Ovary (tissue), 7 donors: ENCODE measurements at regions not wholly inside any gene's neighbourhood (a gene's known extent, or its start where the extent isn't known, plus 50 kb on each side); places are given as distances from the start of the nearest gene placed in this dataset.

Source experiments
- DNase-seq, 5 donors: peaks; one replicate each; pipeline ENCODE4 v3.0.0-alpha.2; 2019 to 2020
- H3K27ac ChIP-seq, 2 donors: fragments of 200-600 bp; one replicate each; pipeline versions ENCODE4 v1.5.1 to v1.8.0; 2019 to 2022
- H3K27me3 ChIP-seq: fragments of 200-600 bp; one replicate; pipeline ENCODE4 v1.8.0; 2022
- H3K36me3 ChIP-seq: fragments of 200-600 bp; sonication (generic); one replicate; pipeline ENCODE4 v1.5.1; 2019
- H3K4me1 ChIP-seq: one replicate; pipeline ENCODE4 v1.8.1; 2013; ENCODE audit warnings: mild to moderate bottlenecking, moderate library complexity; ENCODE audit not compliant: insufficient read depth
- H3K4me3 ChIP-seq: fragments of 200-600 bp; sonication (generic); one replicate; pipeline ENCODE4 v1.5.1; 2017
- H3K9me3 ChIP-seq, 2 donors: fragments of 200-600 bp in 1 of 2; sonication (generic) in 1 of 2; one replicate each; pipeline versions ENCODE4 v1.5.1 to v1.8.1; 2013 to 2019; ENCODE audit warnings: mild to moderate bottlenecking in 1 of 2, moderate library complexity in 1 of 2
- CTCF ChIP-seq, 3 donors: fragments of 450-650 bp in 2 of 3; fragments of 200-600 bp in 1 of 3; IDR thresholded peaks; one replicate each; pipeline versions ENCODE4 v1.5.1 to v1.8.0; 2016 to 2022; ENCODE audit warnings: antibody characterized with exemption in 3 of 3, mild to moderate bottlenecking in 1 of 3
- EP300 ChIP-seq: sonication (generic); formaldehyde crosslinking; IDR thresholded peaks from one replicate; pipeline ENCODE4 v1.6.1; 2017; ENCODE audit warnings: antibody characterized with exemption
- POLR2A ChIP-seq: fragments of 450-650 bp; IDR thresholded peaks from one replicate; pipeline ENCODE4 v1.6.1; 2017; ENCODE audit warnings: antibody characterized with exemption, mild to moderate bottlenecking, moderate library complexity
- WGBS, 3 donors: extraction: QIAGEN DNeasy Blood & Tissue Kit in 1 of 3; methylation state at CpG; one replicate each; pipeline versions ENCODE4 v1.1.5 to v1.1.7; 2013 to 2017; 5-methylcytosine and 5-hydroxymethylcytosine counted together
- intact Hi-C, 4 donors: fragments of 100-400 bp; cut with DNase I; formaldehyde crosslinking; loops; one replicate each; pipeline versions ENCODE4 v1.11.0 to v1.15.1; 2022 to 2023
- donor health status: DM: no; HTN: no; CAD: no; lungs with moderate emphysema.
- donor health status: DM: no; HTN: no; CAD: no.
- donor health status: Bipolar disorder and iron deficiency.
- donor health status: DM: no; HTN: no; CAD: no.
- donor health status: DM: yes; HTN: yes; CAD: no.

- Histone ChIP-seq H3K4me1 (no peaks in the 10 kb centered on the region), H3K4me3 (no peak overlapping the region), H3K27ac (no peak overlapping the region), H3K36me3 (no peaks in the 10 kb centered on the region), H3K27me3 (no peaks in the 10 kb centered on the region), H3K9me3 (no peaks in the 10 kb centered on the region)
- intact Hi-C loops: no loop called here
- TF ChIP-seq EP300 (no peak), CTCF (IDR thresholded peaks at IDR 0.05) (no peak), POLR2A (no peak)
- no peak for DNase-seq
- WGBS, 3 donors: 70 to 95% (median 89%) methylated on average over 2 of the region's 2 CpGs
Observed at GRCh38 chr4:105075045-105075444, 71.6 kb upstream of the TET2 start.

- H3K36me3 ChIP-seq: no peaks in the 10 kb centered on the region
- TF ChIP-seq CTCF (IDR thresholded peaks at IDR 0.05): no peak
- TF ChIP-seq POLR2A: no peak
- TF ChIP-seq EP300: no peak
- H3K27ac ChIP-seq: no peak overlapping the region
- no peaks in the 10 kb centered on the region for H3K4me1 ChIP-seq
- intact Hi-C loops: no loop called here
- H3K9me3 ChIP-seq: no peaks in the 10 kb centered on the region
- 1 to 11% (median 2%) methylated on average over 10 of the region's 10 CpGs for WGBS, 3 donors
- DNase-seq: peak in 1 of 5 donors; percentile 15
- H3K4me3 ChIP-seq: no peak overlapping the region
- no peaks in the 10 kb centered on the region for H3K27me3 ChIP-seq
Observed at GRCh38 chr4:105088110-105088879, 58.4 kb upstream of the TET2 start.

- no peak for DNase-seq
Observed at GRCh38 chr4:105092356-105092755, 54.3 kb upstream of the TET2 start.

GRCh38 chr4:105092768-105093167 lies 53.9 kb upstream of the TET2 start:
- Histone ChIP-seq H3K36me3 (no peaks in the 10 kb centered on the region), H3K9me3 (no peaks in the 10 kb centered on the region), H3K4me3 (no peak overlapping the region), H3K4me1 (no peaks in the 10 kb centered on the region), H3K27ac (no peak overlapping the region), H3K27me3 (no peaks in the 10 kb centered on the region)
- intact Hi-C loops: no loop called here
- TF ChIP-seq CTCF (IDR thresholded peaks at IDR 0.05) (no peak), EP300 (no peak), POLR2A (no peak)
- 24 to 48% (median 28%) methylated on average over 1 of the region's 1 CpG for WGBS, 3 donors
- DNase-seq: no peak

More at GRCh38 chr4:105092356-105092755, 54.3 kb upstream of the TET2 start:
- TF ChIP-seq POLR2A: no peak
- no peak for TF ChIP-seq CTCF (IDR thresholded peaks at IDR 0.05)
- TF ChIP-seq EP300: no peak
- 7 to 17% (median 11%) methylated on average over 1 of the region's 1 CpG for WGBS, 3 donors
- no peaks in the 10 kb centered on the region for H3K36me3 ChIP-seq
- intact Hi-C loops: no loop called here
- no peaks in the 10 kb centered on the region for H3K4me1 ChIP-seq
- no peaks in the 10 kb centered on the region for H3K27me3 ChIP-seq
- no peaks in the 10 kb centered on the region for H3K9me3 ChIP-seq
- no peak overlapping the region for H3K4me3 ChIP-seq
- H3K27ac ChIP-seq: no peak overlapping the region
